HCT116 (cell line): ENCODE measurements at regions not wholly inside any gene's neighbourhood (a gene's known extent, or its start where the extent isn't known, plus 50 kb on each side); places are given as distances from the start of the nearest gene placed in this dataset.
A peak's percentile ranks its signal among the peaks of the same experiment; 100 is the strongest.

Source experiments
- ATAC-seq: fragments of 200-7000 bp; cut with Tn5 transposase; 2 replicates; pipeline ENCODE4 v1.9.1; 2020; ENCODE audit warnings: mild to moderate bottlenecking, moderate library complexity
- BruUV-seq: library from RNA; stranded (reverse); fragments of 400-500 nt; replicated peaks from 2 replicates; lab custom pipeline; 2021; lab: Mats Ljungman, UMichigan
- CTCF ChIA-PET: fragments of 300-600 bp; sonication (Branson Sonifier 250); formaldehyde crosslinking; loops from one replicate; lab custom pipeline; 2021; ENCODE audit warnings: antibody characterized with exemption; lab: Charles Lee
- POLR2A ChIA-PET: fragments of 300-600, 350-600 bp; sonication (Branson Sonifier 250); formaldehyde crosslinking; loops from one replicate; lab custom pipeline; 2021; ENCODE audit warnings: antibody characterized with exemption; lab: Charles Lee
- RAD21 ChIA-PET, 2 experiments: fragments of 300-600 bp; sonication (Branson Sonifier 250); formaldehyde crosslinking; loops; one replicate each; lab custom pipeline; 2023; ENCODE audit warnings: low total read pairs in 2 of 2; ENCODE audit not compliant: uncharacterized antibody in 2 of 2, unreplicated experiment in 2 of 2, low non-redundant PET in 1 of 2; lab: Charles Lee
- DNase-seq: peaks from one replicate; pipeline ENCODE4 v3.0.0-alpha.2; 2010; ENCODE audit warnings: low read depth, low spot score
- H2AFZ ChIP-seq: fragments of 200-600 bp; shearing (Covaris generic), sonication (generic); 2 replicates; pipeline ENCODE4 v1.6.1; 2017; ENCODE audit warnings: low read depth, mixed run types, mixed read lengths, antibody characterized with exemption, low read length; ENCODE audit not compliant: poor library complexity, severe bottlenecking
- H3K27ac ChIP-seq: 2 replicates; pipeline ENCODE4 v1.5.1; 2012; ENCODE audit warnings: low read depth, low read length
- H3K27me3 ChIP-seq: fragments of 200-600 bp; sonication (generic); 2 replicates; pipeline ENCODE4 v1.6.1; 2016; ENCODE audit warnings: mixed run types, low read length, mixed read lengths; ENCODE audit not compliant: insufficient read depth
- H3K36me3 ChIP-seq, 2 experiments: fragments of 200-500 bp in 1 of 2; fragments of 200-600 bp in 1 of 2; sonication (Bioruptor generic) in 1 of 2; sonication (generic) in 1 of 2; 2 replicates each; pipeline versions ENCODE4 v1.5.1 to v1.6.1; 2014 to 2016; ENCODE audit warnings: low read length in 2 of 2, inconsistent platforms in 1 of 2, mixed read lengths in 1 of 2, mixed run types in 1 of 2; ENCODE audit not compliant: insufficient read depth in 2 of 2, control insufficient read depth in 1 of 2
- H3K4me1 ChIP-seq, 2 experiments: fragments of 200-600 bp in 1 of 2; sonication (generic) in 1 of 2; 2 replicates each; pipeline versions ENCODE4 v1.5.1 to v1.6.1; 2012 to 2017; ENCODE audit warnings: low read length in 2 of 2, inconsistent platforms in 1 of 2, mild to moderate bottlenecking in 1 of 2, mixed read lengths in 1 of 2, mixed run types in 1 of 2, moderate library complexity in 1 of 2; ENCODE audit not compliant: insufficient read depth in 2 of 2, control insufficient read depth in 1 of 2
- H3K4me2 ChIP-seq: fragments of 200-600 bp; sonication (generic); 2 replicates; pipeline ENCODE4 v1.6.1; 2017; ENCODE audit warnings: mixed run types, low read length, mixed read lengths
- H3K4me3 ChIP-seq, 2 experiments: fragments of 200-600 bp in 1 of 2; sonication (generic) in 1 of 2; replicated peaks in 1 of 2; 2 replicates each; pipeline ENCODE4 v1.5.1; 2011 to 2016; ENCODE audit warnings: low read length in 2 of 2, control low read depth in 1 of 2, low read depth in 1 of 2, mild to moderate bottlenecking in 1 of 2, mixed read lengths in 1 of 2, mixed run types in 1 of 2
- H3K79me2 ChIP-seq: fragments of 200-600 bp; sonication (generic); 2 replicates; pipeline ENCODE4 v1.6.1; 2017; ENCODE audit warnings: mild to moderate bottlenecking, mixed run types, low read length, moderate library complexity, mixed read lengths; ENCODE audit not compliant: insufficient read depth
- H3K9ac ChIP-seq: fragments of 200-600 bp; sonication (generic); 2 replicates; pipeline ENCODE4 v1.6.1; 2016; ENCODE audit warnings: low read length, mixed read lengths
- H3K9me2 ChIP-seq: fragments of 200-600 bp; sonication (generic), shearing (Covaris generic); 2 replicates; pipeline ENCODE4 v1.6.1; 2017; ENCODE audit warnings: mixed run types, mild to moderate bottlenecking, moderate library complexity; ENCODE audit not compliant: insufficient read depth
- H3K9me3 ChIP-seq, 2 experiments: fragments of 200-500 bp in 1 of 2; fragments of 200-600 bp in 1 of 2; sonication (Bioruptor generic) in 1 of 2; sonication (generic) in 1 of 2; 2 replicates each; pipeline ENCODE4 v1.6.1; 2014 to 2017; ENCODE audit warnings: low read length in 2 of 2, mixed read lengths in 2 of 2, inconsistent platforms in 1 of 2, low read depth in 1 of 2, mild to moderate bottlenecking in 1 of 2, mixed run types in 1 of 2, moderate library complexity in 1 of 2; ENCODE audit not compliant: control insufficient read depth in 1 of 2, insufficient read depth in 1 of 2
- H4K20me1 ChIP-seq: fragments of 200-600 bp; sonication (generic), shearing (Covaris generic); 2 replicates; pipeline ENCODE4 v1.6.1; 2017; ENCODE audit warnings: mixed run types, mild to moderate bottlenecking, moderate library complexity; ENCODE audit not compliant: insufficient read depth
- CBX3 ChIP-seq: IDR thresholded peaks from 2 replicates; pipeline ENCODE4 v1.6.1; 2012; ENCODE audit warnings: low read depth
- CEBPB ChIP-seq: IDR thresholded peaks from 2 replicates; pipeline ENCODE4 v1.6.1; 2012; ENCODE audit warnings: low read depth
- CTCF ChIP-seq, 3 experiments: fragments of 200-600 bp in 1 of 3; sonication (generic) in 1 of 3; IDR thresholded peaks in 2 of 3; conservative IDR thresholded peaks in 1 of 3; 2 replicates each; pipeline ENCODE4 v1.5.1; 2012 to 2017; ENCODE audit warnings: low read depth in 2 of 3, low read length in 2 of 3, antibody characterized with exemption in 1 of 3, borderline replicate concordance in 1 of 3, control low read depth in 1 of 3, mild to moderate bottlenecking in 1 of 3, mixed read lengths in 1 of 3, mixed run types in 1 of 3, moderate library complexity in 1 of 3; ENCODE audit not compliant: insufficient read depth in 1 of 3
- EGR1 ChIP-seq: IDR thresholded peaks from 2 replicates; pipeline ENCODE4 v1.6.1; 2012; ENCODE audit warnings: low read depth
- ELF1 ChIP-seq: IDR thresholded peaks from 2 replicates; pipeline ENCODE4 v1.6.1; 2012; ENCODE audit warnings: low read depth, borderline replicate concordance
- EZH2 ChIP-seq: fragments of 200-600 bp; sonication (generic); IDR thresholded peaks from 2 replicates; pipeline ENCODE4 v1.6.1; 2017; ENCODE audit warnings: antibody characterized with exemption, mixed run types
- JUND ChIP-seq: IDR thresholded peaks from 2 replicates; pipeline ENCODE4 v1.6.1; 2012
- MAX ChIP-seq: IDR thresholded peaks from 2 replicates; pipeline ENCODE4 v1.6.1; 2012
- SIN3A ChIP-seq: IDR thresholded peaks from 2 replicates; pipeline ENCODE4 v1.6.1; 2012; ENCODE audit warnings: low read depth
- SP1 ChIP-seq: IDR thresholded peaks from 2 replicates; pipeline ENCODE4 v1.6.1; 2012; ENCODE audit warnings: low read depth
- SRF ChIP-seq: IDR thresholded peaks from 2 replicates; pipeline ENCODE4 v1.6.1; 2012; ENCODE audit warnings: low read depth
- ZNF274 ChIP-seq: fragments of 200-500 bp; sonication (Bioruptor generic); IDR thresholded peaks from 2 replicates; pipeline ENCODE4 v1.6.1; 2014; ENCODE audit warnings: mild to moderate bottlenecking, low read depth, low read length, inconsistent platforms
- intact Hi-C: fragments of 100-400 bp; cut with micrococcal nuclease; formaldehyde crosslinking; loops from 2 replicates; pipeline ENCODE4 v1.10.0; 2022
- TF ChIP-seq, protein P1 (sequence below): IDR thresholded peaks from 2 replicates; pipeline ENCODE4 v1.6.1; 2012

- no peak for ATAC-seq
These were observed 240.1 kb downstream of the ALG10B start for GRCh38 chr12:38556647-38557046.

More at GRCh38 chr12:38556647-38557046, 240.1 kb downstream of the ALG10B start:
- no peak for DNase-seq
- no peak overlapping the region for H3K9ac ChIP-seq
- no peaks in the 10 kb centered on the region for H3K9me3 ChIP-seq
- peaks cover 0 to 6% of the 10 kb centered on the region in 2 experiments; a peak in 2 of 4 replicates for H3K4me1 ChIP-seq
- no peak overlapping the region for H3K4me2 ChIP-seq
- TF ChIP-seq, protein P1, sequence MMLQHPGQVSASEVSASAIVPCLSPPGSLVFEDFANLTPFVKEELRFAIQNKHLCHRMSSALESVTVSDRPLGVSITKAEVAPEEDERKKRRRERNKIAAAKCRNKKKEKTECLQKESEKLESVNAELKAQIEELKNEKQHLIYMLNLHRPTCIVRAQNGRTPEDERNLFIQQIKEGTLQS: no peak
- TF ChIP-seq EGR1 (no peak), SIN3A (no peak), JUND (no peak), SRF (no peak), ELF1 (no peak), MAX (no peak), ZNF274 (no peak), CTCF (IDR thresholded peaks at IDR 0.05 in 2 of 3, conservative IDR thresholded peaks at IDR 0.05 in 1 of 3; ENCODE audit: borderline replicate concordance in 1 of 3, insufficient read depth in 1 of 3, low read depth in 2 of 3, low read length in 2 of 3) (no peak), CBX3 (no peak), SP1 (no peak), CEBPB (no peak), EZH2 (no peak)
- ChIA-PET CTCF (interaction anchor here (1.1 kb wide), 1 partner anchor 12 kb away, joined by 6 read pairs; no protein-coding TSS in a partner anchor), RAD21 (no interaction called here), POLR2A (no interaction called here)
- H3K4me3 ChIP-seq: no peak overlapping the region
- no TSS peak for BruUV-seq
- intact Hi-C loops: no loop called here
- H3K9me2 ChIP-seq: no peaks in the 10 kb centered on the region
- H3K27me3 ChIP-seq: no peaks in the 10 kb centered on the region
- no peaks in the 10 kb centered on the region for H3K36me3 ChIP-seq
- no peaks in the 10 kb centered on the region for H3K79me2 ChIP-seq
- H3K27ac ChIP-seq: no peak overlapping the region
- H2AFZ ChIP-seq: peak overlapping the region; percentile 77
- H4K20me1 ChIP-seq: no peaks in the 10 kb centered on the region
